ENCODE measurements at regions not wholly inside any gene's neighbourhood (a gene's known extent, or its start where the extent isn't known, plus 50 kb on each side); places are given as distances from the start of the nearest gene placed in this dataset.

GRCh38 chr14:58763210-58763609 lies 125.4 kb downstream of the DACT1 start:
- TF ChIP-seq CTCF (IDR thresholded peaks at IDR 0.05; ENCODE audit: low read length) (no peak), EZH2 (IDR thresholded peaks at IDR 0.05; ENCODE audit: borderline replicate concordance, low read length) (no peak)

All from OCI-LY1 (cell line).